ENCODE measurements at regions not wholly inside any gene's neighbourhood (a gene's known extent, or its start where the extent isn't known, plus 50 kb on each side); places are given as distances from the start of the nearest gene placed in this dataset.

- no peak for TF ChIP-seq OVOL3 (tag by site-specific recombination; IDR thresholded peaks at IDR 0.05)
- TF ChIP-seq CTCF (tag by site-specific recombination; IDR thresholded peaks at IDR 0.05) = no peak
- TF ChIP-seq ZFHX2 (tag by site-specific recombination; conservative IDR thresholded peaks at IDR 0.05) = no peak
- TF ChIP-seq PRDM4 (tag by site-specific recombination; IDR thresholded peaks at IDR 0.05) = no peak
- TF ChIP-seq ZNF169 (tag by site-specific recombination; IDR thresholded peaks at IDR 0.05) = no peak
- TF ChIP-seq ZNF311 (tag by site-specific recombination; IDR thresholded peaks at IDR 0.05; ENCODE audit: borderline replicate concordance) = no peak
- TF ChIP-seq ZNF26 (tag by site-specific recombination; IDR thresholded peaks at IDR 0.05) = no peak
- TF ChIP-seq ZNF121 (tag by site-specific recombination; IDR thresholded peaks at IDR 0.05) = no peak
- no peak for TF ChIP-seq ZNF660 (tag by site-specific recombination; IDR thresholded peaks at IDR 0.05)
- TF ChIP-seq ATF2 (tag by site-specific recombination; IDR thresholded peaks at IDR 0.05; ENCODE audit: low read depth) = no peak
- TF ChIP-seq REPIN1 (tag by site-specific recombination; IDR thresholded peaks at IDR 0.05; ENCODE audit: low read depth) = no peak
Measured at GRCh38 chr22:47300698-47301405, 538.4 kb downstream of the TBC1D22A start.
